MCF 10A (cell line): ENCODE measurements at regions not wholly inside any gene's neighbourhood (a gene's known extent, or its start where the extent isn't known, plus 50 kb on each side); places are given as distances from the start of the nearest gene placed in this dataset.

Experiments
- BruUV-seq: library from RNA; stranded (reverse); fragments of 400-500 nt; replicated peaks from 2 replicates; lab custom pipeline; 2021; lab: Mats Ljungman, UMichigan
- CTCF ChIA-PET: fragments of 300-600 bp; sonication (Branson Sonifier 250); formaldehyde crosslinking; extraction: SDS; loops from one replicate; lab custom pipeline; 2021; ENCODE audit warnings: antibody characterized with exemption, inconsistent platforms; lab: Yijun Ruan, JAX
- POLR2A ChIA-PET: fragments of 300-600, 350-650 bp; sonication (Branson Sonifier 250); formaldehyde crosslinking; extraction: SDS; loops from one replicate; lab custom pipeline; 2020; ENCODE audit warnings: antibody characterized with exemption, inconsistent platforms; lab: Yijun Ruan, JAX
- DNase-seq: peaks from one replicate; pipeline ENCODE4 v3.0.0-alpha.2; 2018; ENCODE audit not compliant: unreplicated experiment
- H3K27ac Mint-ChIP-seq: one replicate; pipeline ENCODE4 v1.8.0; 2022; ENCODE audit warnings: mild to moderate bottlenecking, low read depth, mixed read lengths; ENCODE audit not compliant: unreplicated experiment
- H3K27me3 Mint-ChIP-seq: one replicate; pipeline ENCODE4 v1.8.0; 2022; ENCODE audit warnings: mixed read lengths; ENCODE audit not compliant: insufficient read depth, unreplicated experiment
- H3K36me3 Mint-ChIP-seq: one replicate; pipeline ENCODE4 v1.8.0; 2022; ENCODE audit warnings: mild to moderate bottlenecking, moderate library complexity, mixed read lengths; ENCODE audit not compliant: insufficient read depth, unreplicated experiment
- H3K4me1 Mint-ChIP-seq: one replicate; pipeline ENCODE4 v1.8.0; 2022; ENCODE audit warnings: mixed read lengths; ENCODE audit not compliant: insufficient read depth, unreplicated experiment
- H3K4me3 Mint-ChIP-seq: one replicate; pipeline ENCODE4 v1.8.0; 2022; ENCODE audit warnings: mild to moderate bottlenecking, moderate library complexity, mixed read lengths; ENCODE audit not compliant: unreplicated experiment
- H3K9me3 Mint-ChIP-seq: one replicate; pipeline ENCODE4 v1.8.0; 2022; ENCODE audit warnings: mixed read lengths; ENCODE audit not compliant: unreplicated experiment
- intact Hi-C: fragments of 100-400 bp; cut with micrococcal nuclease; formaldehyde crosslinking; loops from 2 replicates; pipeline ENCODE4 v1.14.1; 2022
- TF ChIP-seq, protein P1 (sequence below): fragments of 200-600 bp; IDR thresholded peaks from one replicate; pipeline ENCODE4 v1.8.0; 2022; ENCODE audit warnings: antibody characterized with exemption, mild to moderate bottlenecking; ENCODE audit not compliant: unreplicated experiment

GRCh38 chr2:62573936-62574335 lies 67.9 kb upstream of the TMEM17 start:
- Mint-ChIP-seq H3K4me3 (no peak overlapping the region), H3K36me3 (no peaks in the 10 kb centered on the region), H3K27ac (peak overlapping the region; percentile 59), H3K4me1 (peaks cover 18% of the 10 kb centered on the region), H3K9me3 (no peaks in the 10 kb centered on the region), H3K27me3 (no peaks in the 10 kb centered on the region)
- POLR2A ChIA-PET = interaction anchor here (0.6 kb wide), 1 partner anchor 55 kb away, joined by 3 read pairs; no protein-coding TSS in a partner anchor
- TF ChIP-seq, protein P1, sequence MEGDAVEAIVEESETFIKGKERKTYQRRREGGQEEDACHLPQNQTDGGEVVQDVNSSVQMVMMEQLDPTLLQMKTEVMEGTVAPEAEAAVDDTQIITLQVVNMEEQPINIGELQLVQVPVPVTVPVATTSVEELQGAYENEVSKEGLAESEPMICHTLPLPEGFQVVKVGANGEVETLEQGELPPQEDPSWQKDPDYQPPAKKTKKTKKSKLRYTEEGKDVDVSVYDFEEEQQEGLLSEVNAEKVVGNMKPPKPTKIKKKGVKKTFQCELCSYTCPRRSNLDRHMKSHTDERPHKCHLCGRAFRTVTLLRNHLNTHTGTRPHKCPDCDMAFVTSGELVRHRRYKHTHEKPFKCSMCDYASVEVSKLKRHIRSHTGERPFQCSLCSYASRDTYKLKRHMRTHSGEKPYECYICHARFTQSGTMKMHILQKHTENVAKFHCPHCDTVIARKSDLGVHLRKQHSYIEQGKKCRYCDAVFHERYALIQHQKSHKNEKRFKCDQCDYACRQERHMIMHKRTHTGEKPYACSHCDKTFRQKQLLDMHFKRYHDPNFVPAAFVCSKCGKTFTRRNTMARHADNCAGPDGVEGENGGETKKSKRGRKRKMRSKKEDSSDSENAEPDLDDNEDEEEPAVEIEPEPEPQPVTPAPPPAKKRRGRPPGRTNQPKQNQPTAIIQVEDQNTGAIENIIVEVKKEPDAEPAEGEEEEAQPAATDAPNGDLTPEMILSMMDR = no peak
- intact Hi-C loops = no loop called here
- no TSS peak for BruUV-seq
- CTCF ChIA-PET = no interaction called here
- no peak for DNase-seq

DNA sequence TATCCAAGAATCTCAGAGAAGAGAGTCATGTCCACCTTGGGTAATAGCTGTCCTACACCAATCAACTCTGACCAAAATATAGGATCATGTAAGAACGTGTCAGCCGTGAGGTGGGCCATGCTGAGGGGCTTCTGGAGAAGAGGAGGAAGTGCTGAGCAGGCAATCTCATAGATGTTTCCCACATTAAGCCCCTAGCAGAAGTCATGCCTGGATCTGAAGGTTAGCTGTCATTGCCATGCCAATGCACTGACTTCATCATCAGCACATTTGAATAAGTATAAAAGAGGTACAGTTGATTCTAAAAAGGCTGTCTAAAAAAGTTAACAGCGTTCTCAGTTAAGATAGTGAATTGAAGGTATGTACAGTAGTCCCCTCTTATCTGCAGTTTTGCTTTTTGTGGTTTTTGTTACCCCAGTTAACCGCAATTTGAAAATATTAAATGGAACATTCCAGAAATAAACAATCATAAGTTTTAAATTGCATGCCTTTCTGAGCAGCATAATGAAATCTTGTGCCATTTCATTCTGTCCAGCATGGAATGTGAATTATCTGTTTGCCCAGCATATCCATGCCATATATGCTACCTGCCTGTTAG lies 67.2 kb upstream of the TMEM17 start:
- Mint-ChIP-seq H3K4me3 (no peak overlapping the region), H3K36me3 (no peaks in the 10 kb centered on the region), H3K4me1 (peaks cover 11% of the 10 kb centered on the region), H3K27me3 (no peaks in the 10 kb centered on the region), H3K9me3 (no peaks in the 10 kb centered on the region), H3K27ac (peak overlapping the region; percentile 59)
- BruUV-seq = no TSS peak
- DNase-seq = no peak
- ChIA-PET CTCF (no interaction called here), POLR2A (no interaction called here)
- TF ChIP-seq, protein P1 = no peak
- intact Hi-C loops = no loop called here

DNA sequence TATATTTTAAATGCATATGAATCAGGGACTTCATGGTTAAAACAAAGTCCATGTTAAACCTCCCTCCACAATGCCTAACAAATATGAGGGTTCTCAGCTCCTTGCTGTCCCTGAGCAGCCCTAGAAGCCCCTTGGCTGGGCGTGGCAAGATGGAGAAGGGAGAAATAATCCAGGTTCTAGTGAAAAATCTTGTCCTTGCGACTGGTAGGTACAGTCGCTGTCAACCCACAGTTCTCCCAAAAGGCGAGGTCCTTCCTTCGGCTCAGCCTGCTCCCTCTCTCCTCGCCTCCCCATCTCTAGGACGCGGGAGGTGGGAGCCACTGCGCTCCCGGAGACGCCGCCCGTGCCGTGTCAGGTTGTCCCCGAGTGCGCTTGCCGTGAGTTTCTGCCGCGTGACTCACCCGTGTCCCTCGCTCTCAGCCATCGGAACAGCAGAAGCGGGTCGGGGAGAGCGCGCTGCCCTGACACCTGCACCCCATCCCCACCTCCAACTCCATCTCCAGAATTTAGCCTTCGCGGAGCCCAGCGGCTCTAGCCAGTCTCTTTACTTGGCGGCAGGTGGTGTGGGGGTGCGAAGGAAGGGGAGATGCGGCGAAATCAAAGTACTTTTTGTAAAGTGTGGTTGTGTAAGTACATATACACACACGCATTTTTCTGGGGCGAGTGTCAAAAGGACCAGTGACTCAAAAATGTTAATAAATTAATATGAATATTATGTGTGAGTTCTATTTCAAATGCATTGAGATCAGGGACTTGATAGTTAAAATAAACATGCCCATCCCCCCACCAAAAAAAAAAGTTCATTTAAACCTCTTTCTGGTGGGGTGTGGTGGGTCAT lies 65.1 kb upstream of the TMEM17 start:
- BruUV-seq = no TSS peak
- no peaks in the 10 kb centered on the region for H3K9me3 Mint-ChIP-seq
- H3K27me3 Mint-ChIP-seq = no peaks in the 10 kb centered on the region
- peaks cover 6% of the 10 kb centered on the region for H3K4me1 Mint-ChIP-seq
- no peaks in the 10 kb centered on the region for H3K36me3 Mint-ChIP-seq
- TF ChIP-seq, protein P1 = no peak
- ChIA-PET POLR2A (interaction anchor here (0.7 kb wide), 1 partner anchor 606 kb away, joined by 3 read pairs; no protein-coding TSS in a partner anchor), CTCF (no interaction called here)
- DNase-seq = no peak
- intact Hi-C loops = no loop called here
- H3K4me3 Mint-ChIP-seq = no peak overlapping the region
- H3K27ac Mint-ChIP-seq = no peak overlapping the region
